ENCODE measurements at regions not wholly inside any gene's neighbourhood (a gene's known extent, or its start where the extent isn't known, plus 50 kb on each side); places are given as distances from the start of the nearest gene placed in this dataset.

DNA sequence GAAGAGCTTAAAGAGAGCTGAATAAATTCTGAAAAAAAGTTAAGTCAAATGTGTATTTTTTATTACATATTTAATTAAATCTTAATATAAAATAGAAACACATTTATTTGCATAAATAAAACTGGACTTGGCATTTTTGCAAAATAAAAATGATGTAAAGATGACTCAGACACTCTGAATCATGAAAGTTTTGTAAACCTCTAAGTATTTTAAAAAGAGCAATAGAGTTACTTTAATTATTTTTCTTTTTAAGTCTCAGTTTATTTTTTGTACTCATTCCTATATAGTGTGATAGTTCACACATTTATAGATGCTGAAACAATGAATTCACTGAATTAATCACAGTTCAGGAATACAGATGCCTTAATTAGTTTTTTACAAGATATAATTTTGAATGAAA lies 109.9 kb upstream of the DTNA start:
- TF ChIP-seq YY1 (IDR thresholded peaks at IDR 0.05; ENCODE audit: insufficient read depth, insufficient read length) (no peak), ZNF274 (IDR thresholded peaks at IDR 0.05; ENCODE audit: low read depth, low read length) (no peak), SUZ12 (IDR thresholded peaks at IDR 0.05; ENCODE audit: extremely low read depth, insufficient read depth, insufficient read length) (no peak)
